OCI-LY7 (cell line): ENCODE measurements at regions not wholly inside any gene's neighbourhood (a gene's known extent, or its start where the extent isn't known, plus 50 kb on each side); places are given as distances from the start of the nearest gene placed in this dataset.

Experiments
- BruUV-seq: library from RNA; stranded (reverse); fragments of 400-500 nt; replicated peaks from 2 replicates; lab custom pipeline; 2021; lab: Mats Ljungman, UMichigan
- CTCF ChIA-PET: fragments of 300-600 bp; sonication (Branson Sonifier 250); formaldehyde crosslinking; loops from one replicate; lab custom pipeline; 2022; ENCODE audit warnings: antibody characterized with exemption; ENCODE audit not compliant: unreplicated experiment; lab: Charles Lee
- POLR2A ChIA-PET: fragments of 300-600 bp; sonication (Branson Sonifier 250); formaldehyde crosslinking; loops from one replicate; lab custom pipeline; 2022; ENCODE audit warnings: antibody characterized with exemption; lab: Charles Lee
- DNase-seq: peaks from one replicate; pipeline ENCODE4 v3.0.0-alpha.2; 2015; ENCODE audit warnings: low spot score
- H2AFZ ChIP-seq: fragments of 200-600 bp; sonication (generic), shearing (Covaris generic); 2 replicates; pipeline ENCODE4 v1.6.1; 2014; ENCODE audit warnings: mild to moderate bottlenecking, antibody characterized with exemption, low read length, moderate library complexity
- H3K27ac ChIP-seq: fragments of 200-600 bp; sonication (generic); 2 replicates; pipeline ENCODE4 v1.5.1; 2014; ENCODE audit warnings: mixed run types, low read depth, mild to moderate bottlenecking, moderate library complexity, low read length, inconsistent platforms; ENCODE audit not compliant: poor library complexity, severe bottlenecking
- H3K36me3 ChIP-seq: fragments of 200-600 bp; sonication (generic); 2 replicates; pipeline ENCODE4 v1.6.1; 2014; ENCODE audit warnings: mild to moderate bottlenecking, antibody characterized with exemption, low read length, moderate library complexity, mixed read lengths; ENCODE audit not compliant: insufficient read depth
- H3K4me1 ChIP-seq: fragments of 200-600 bp; sonication (generic); 2 replicates; pipeline ENCODE4 v1.5.1; 2014; ENCODE audit warnings: mild to moderate bottlenecking, low read length; ENCODE audit not compliant: insufficient read depth, poor library complexity, severe bottlenecking
- H3K4me2 ChIP-seq: fragments of 200-600 bp; sonication (generic); 2 replicates; pipeline ENCODE4 v1.6.1; 2014; ENCODE audit warnings: mild to moderate bottlenecking, low read length
- H3K4me3 ChIP-seq: fragments of 200-600 bp; sonication (generic); 2 replicates; pipeline ENCODE4 v1.5.1; 2014; ENCODE audit warnings: mild to moderate bottlenecking, low read depth, low read length; ENCODE audit not compliant: poor library complexity, severe bottlenecking
- H3K79me2 ChIP-seq: fragments of 200-600 bp; sonication (generic); 2 replicates; pipeline ENCODE4 v1.6.1; 2016; ENCODE audit warnings: low read depth, mild to moderate bottlenecking, low read length, moderate library complexity, mixed read lengths; ENCODE audit not compliant: insufficient read depth
- H3K9me2 ChIP-seq: fragments of 200-600 bp; sonication (generic); 2 replicates; pipeline ENCODE4 v1.6.1; 2016; ENCODE audit warnings: mild to moderate bottlenecking, low read length, mixed read lengths; ENCODE audit not compliant: insufficient read depth
- H3K9me3 ChIP-seq: fragments of 200-600 bp; sonication (generic); 2 replicates; pipeline ENCODE4 v1.6.1; 2014; ENCODE audit warnings: mild to moderate bottlenecking, mixed run types, low read length, mixed read lengths
- H4K20me1 ChIP-seq: fragments of 200-600 bp; sonication (generic); 2 replicates; pipeline ENCODE4 v1.6.1; 2014; ENCODE audit warnings: mild to moderate bottlenecking, antibody characterized with exemption, low read length, moderate library complexity, mixed read lengths; ENCODE audit not compliant: insufficient read depth
- EZH2phosphoT487 ChIP-seq: fragments of 200-600 bp; sonication (generic); IDR thresholded peaks from 2 replicates; pipeline ENCODE4 v1.6.1; 2018; ENCODE audit warnings: low read depth, borderline replicate concordance, mild to moderate bottlenecking, mixed run types, antibody characterized with exemption, low read length, moderate library complexity, mixed read lengths
- intact Hi-C: fragments of 100-400 bp; cut with micrococcal nuclease; formaldehyde crosslinking; loops from one replicate; pipeline ENCODE4 v1.10.0; 2022; ENCODE audit not compliant: unreplicated experiment
- TF ChIP-seq, protein P1 (sequence below): fragments of 200-600 bp; sonication (generic); conservative IDR thresholded peaks from 2 replicates; pipeline ENCODE4 v1.5.1; 2014; ENCODE audit warnings: mild to moderate bottlenecking, antibody characterized with exemption, low read length, moderate library complexity, mixed read lengths

DNA sequence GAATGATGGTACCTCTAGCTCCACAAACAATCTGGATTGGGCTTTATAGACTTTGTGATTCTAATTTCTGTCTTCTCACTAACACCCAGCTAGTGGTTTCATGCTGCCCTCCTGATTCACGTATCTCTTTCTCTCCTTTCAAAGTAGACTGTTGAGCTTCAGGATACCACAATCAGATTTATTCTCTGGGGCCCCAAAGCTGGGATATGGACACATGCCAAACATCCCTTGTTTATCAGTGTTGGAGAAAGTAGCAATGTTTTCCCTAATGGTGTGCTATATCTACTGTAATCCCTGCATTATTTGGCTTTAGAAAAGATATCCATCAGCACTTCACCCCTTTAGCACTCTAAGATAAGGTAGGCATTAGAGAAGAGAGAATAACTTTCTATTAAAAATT, 361.0 kb downstream of the FGF10 start:
- H3K9me3 ChIP-seq = no peaks in the 10 kb centered on the region
- no peak overlapping the region for H3K4me2 ChIP-seq
- H2AFZ ChIP-seq = no peak overlapping the region
- intact Hi-C loops = no loop called here
- H4K20me1 ChIP-seq = no peaks in the 10 kb centered on the region
- no peaks in the 10 kb centered on the region for H3K9me2 ChIP-seq
- BruUV-seq = no TSS peak
- no peak for DNase-seq
- H3K36me3 ChIP-seq = no peaks in the 10 kb centered on the region
- no peaks in the 10 kb centered on the region for H3K4me1 ChIP-seq
- TF ChIP-seq, protein P1, sequence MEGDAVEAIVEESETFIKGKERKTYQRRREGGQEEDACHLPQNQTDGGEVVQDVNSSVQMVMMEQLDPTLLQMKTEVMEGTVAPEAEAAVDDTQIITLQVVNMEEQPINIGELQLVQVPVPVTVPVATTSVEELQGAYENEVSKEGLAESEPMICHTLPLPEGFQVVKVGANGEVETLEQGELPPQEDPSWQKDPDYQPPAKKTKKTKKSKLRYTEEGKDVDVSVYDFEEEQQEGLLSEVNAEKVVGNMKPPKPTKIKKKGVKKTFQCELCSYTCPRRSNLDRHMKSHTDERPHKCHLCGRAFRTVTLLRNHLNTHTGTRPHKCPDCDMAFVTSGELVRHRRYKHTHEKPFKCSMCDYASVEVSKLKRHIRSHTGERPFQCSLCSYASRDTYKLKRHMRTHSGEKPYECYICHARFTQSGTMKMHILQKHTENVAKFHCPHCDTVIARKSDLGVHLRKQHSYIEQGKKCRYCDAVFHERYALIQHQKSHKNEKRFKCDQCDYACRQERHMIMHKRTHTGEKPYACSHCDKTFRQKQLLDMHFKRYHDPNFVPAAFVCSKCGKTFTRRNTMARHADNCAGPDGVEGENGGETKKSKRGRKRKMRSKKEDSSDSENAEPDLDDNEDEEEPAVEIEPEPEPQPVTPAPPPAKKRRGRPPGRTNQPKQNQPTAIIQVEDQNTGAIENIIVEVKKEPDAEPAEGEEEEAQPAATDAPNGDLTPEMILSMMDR = no peak
- no peak for TF ChIP-seq EZH2phosphoT487
- H3K79me2 ChIP-seq = no peaks in the 10 kb centered on the region
- no peak overlapping the region for H3K27ac ChIP-seq
- CTCF ChIA-PET = no interaction called here
- POLR2A ChIA-PET = no interaction called here
- no peak overlapping the region for H3K4me3 ChIP-seq

DNA sequence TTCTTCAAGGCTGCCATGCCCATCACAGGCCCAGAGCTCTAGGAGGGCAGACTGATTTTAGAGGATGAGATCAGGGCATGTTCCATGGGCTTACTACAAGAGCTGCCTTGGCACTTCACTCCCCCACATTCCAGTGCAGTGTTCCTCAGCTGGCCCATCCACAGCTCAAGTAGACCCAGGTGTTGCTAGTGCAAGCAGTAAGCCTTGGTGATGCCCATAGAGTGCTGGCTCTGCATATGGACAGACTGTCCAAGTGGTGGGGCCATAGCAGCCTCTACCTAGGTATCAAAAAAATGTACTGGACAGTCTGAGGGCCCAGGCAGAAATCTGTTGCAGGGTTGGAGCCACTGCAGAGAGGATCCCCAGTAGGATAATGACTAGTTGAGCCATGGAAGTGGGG, 366.6 kb downstream of the FGF10 start:
- no peak overlapping the region for H2AFZ ChIP-seq
- no peak overlapping the region for H3K27ac ChIP-seq
- no peak for DNase-seq
- no peaks in the 10 kb centered on the region for H4K20me1 ChIP-seq
- no peak overlapping the region for H3K4me3 ChIP-seq
- H3K9me2 ChIP-seq = no peaks in the 10 kb centered on the region
- H3K36me3 ChIP-seq = no peaks in the 10 kb centered on the region
- intact Hi-C loops = no loop called here
- H3K9me3 ChIP-seq = no peaks in the 10 kb centered on the region
- TF ChIP-seq, protein P1 = no peak
- TF ChIP-seq EZH2phosphoT487 = no peak
- H3K79me2 ChIP-seq = no peaks in the 10 kb centered on the region
- CTCF ChIA-PET = no interaction called here
- H3K4me1 ChIP-seq = no peaks in the 10 kb centered on the region
- no peak overlapping the region for H3K4me2 ChIP-seq
- POLR2A ChIA-PET = interaction anchor here (0.6 to 1.0 kb wide), 2 partner anchors 9 to 12 kb away, joined by 3 to 9 read pairs; no protein-coding TSS in a partner anchor
- no TSS peak for BruUV-seq

DNA sequence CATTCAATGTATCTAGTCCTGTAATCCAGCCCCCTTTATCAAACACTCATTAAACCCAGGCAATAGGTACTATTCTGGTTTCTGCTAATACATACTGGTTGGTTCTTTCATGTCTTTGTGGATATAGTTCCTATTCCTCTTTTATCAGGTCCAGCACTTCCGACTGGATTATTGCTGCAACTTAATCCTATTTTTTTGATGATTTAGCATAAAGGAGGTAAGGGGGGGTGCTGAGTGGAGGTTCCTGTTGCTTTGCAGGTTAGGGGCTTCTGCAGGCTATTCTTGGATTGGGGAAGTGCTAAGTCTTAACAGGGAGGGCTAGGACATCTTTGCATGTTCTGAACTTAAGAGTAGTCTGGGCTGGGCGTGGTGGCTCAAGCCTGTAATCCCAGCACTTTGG, 377.7 kb downstream of the FGF10 start:
- BruUV-seq = no TSS peak
- intact Hi-C loops = no loop called here
- no peak overlapping the region for H2AFZ ChIP-seq
- H3K79me2 ChIP-seq = no peaks in the 10 kb centered on the region
- H3K27ac ChIP-seq = no peak overlapping the region
- no peak for DNase-seq
- no peak overlapping the region for H3K4me3 ChIP-seq
- POLR2A ChIA-PET = interaction anchor here (1.7 kb wide), 1 partner anchor 20 kb away, joined by 5 read pairs; no protein-coding TSS in a partner anchor
- TF ChIP-seq, protein P1 = no peak
- TF ChIP-seq EZH2phosphoT487 = no peak
- H4K20me1 ChIP-seq = no peaks in the 10 kb centered on the region
- H3K4me1 ChIP-seq = no peaks in the 10 kb centered on the region
- CTCF ChIA-PET = no interaction called here
- no peaks in the 10 kb centered on the region for H3K36me3 ChIP-seq
- H3K9me3 ChIP-seq = no peaks in the 10 kb centered on the region
- H3K9me2 ChIP-seq = no peaks in the 10 kb centered on the region
- no peak overlapping the region for H3K4me2 ChIP-seq
